Lower lobe of right lung (tissue), 2 donors: ENCODE measurements at regions not wholly inside any gene's neighbourhood (a gene's known extent, or its start where the extent isn't known, plus 50 kb on each side); places are given as distances from the start of the nearest gene placed in this dataset.
"Not testable (repeated sequence)": the region's sequence is repeated elsewhere in the genome, so short reads cannot be mapped to it uniquely, and the experiment has no call there.

Experiments used
- ATAC-seq, 2 donors: fragments of 200-7000 bp; cut with Tn5 transposase; one replicate each; pipeline ENCODE4 v1.9.1; 2020 to 2022; ENCODE audit warnings: mild to moderate bottlenecking in 2 of 2, moderate library complexity in 2 of 2
- DNase-seq: peaks from one replicate; pipeline ENCODE4 v3.0.0-alpha.2; 2020
- H3K27ac ChIP-seq: fragments of 200-600 bp; one replicate; pipeline ENCODE4 v1.8.0; 2022
- H3K27me3 ChIP-seq: fragments of 200-600 bp; one replicate; pipeline ENCODE4 v1.8.0; 2022; ENCODE audit warnings: low read depth
- H3K36me3 ChIP-seq: fragments of 200-600 bp; one replicate; pipeline ENCODE4 v1.8.0; 2022; ENCODE audit warnings: mild to moderate bottlenecking
- H3K4me1 ChIP-seq: fragments of 200-600 bp; one replicate; pipeline ENCODE4 v1.8.0; 2022
- H3K4me3 ChIP-seq: fragments of 200-600 bp; one replicate; pipeline ENCODE4 v1.8.0; 2022; ENCODE audit warnings: mild to moderate bottlenecking
- H3K9me3 ChIP-seq: fragments of 200-600 bp; one replicate; pipeline ENCODE4 v1.8.0; 2022
- CTCF ChIP-seq: fragments of 200-600 bp; IDR thresholded peaks from one replicate; pipeline ENCODE4 v1.8.0; 2022; ENCODE audit warnings: antibody characterized with exemption, mild to moderate bottlenecking
- intact Hi-C: fragments of 100-400 bp; cut with DNase I; formaldehyde crosslinking; loops from one replicate; pipeline ENCODE4 v1.11.0; 2022
- donor health status: DM: no; HTN: yes; CAD: no; lungs with severe emphysema.

- no peak for DNase-seq
- ATAC-seq: peak; percentile 40 to 63
Measured at GRCh38 chr2:38462121-38462661, 85.1 kb upstream of the ATL2 start.

GRCh38 chr2:38461470-38461869, 84.4 kb upstream of the ATL2 start:
- H3K4me1 ChIP-seq: peaks cover 7% of the 10 kb centered on the region
- no peak overlapping the region for H3K27ac ChIP-seq
- H3K27me3 ChIP-seq: no peaks in the 10 kb centered on the region
- no peaks in the 10 kb centered on the region for H3K9me3 ChIP-seq
- TF ChIP-seq CTCF: no peak
- H3K4me3 ChIP-seq: no peak overlapping the region
- ATAC-seq: no peak
- DNase-seq: no peak
- no peaks in the 10 kb centered on the region for H3K36me3 ChIP-seq
- intact Hi-C loops: no loop called here

More at GRCh38 chr2:38462121-38462661, 85.1 kb upstream of the ATL2 start:
- intact Hi-C loops: no loop called here
- TF ChIP-seq CTCF: no peak
- no peaks in the 10 kb centered on the region for H3K9me3 ChIP-seq
- no peaks in the 10 kb centered on the region for H3K27me3 ChIP-seq
- H3K4me3 ChIP-seq: no peak overlapping the region
- no peaks in the 10 kb centered on the region for H3K36me3 ChIP-seq
- H3K27ac ChIP-seq: no peak overlapping the region
- H3K4me1 ChIP-seq: peaks cover 12% of the 10 kb centered on the region

- no peak for DNase-seq
- H3K4me1 ChIP-seq: no peaks in the 10 kb centered on the region
- H3K9me3 ChIP-seq: no peaks in the 10 kb centered on the region
- no peaks in the 10 kb centered on the region for H3K27me3 ChIP-seq
- no peak overlapping the region for H3K4me3 ChIP-seq
- no peaks in the 10 kb centered on the region for H3K36me3 ChIP-seq
- H3K27ac ChIP-seq: no peak overlapping the region
- no peak for ATAC-seq
- intact Hi-C loops: no loop called here
- TF ChIP-seq CTCF: no peak
Measured at GRCh38 chr2:38460313-38460712, 83.2 kb upstream of the ATL2 start.

GRCh38 chr2:38454081-38454480, 77.0 kb upstream of the ATL2 start:
- no peak overlapping the region for H3K4me3 ChIP-seq
- TF ChIP-seq CTCF: no peak
- no peaks in the 10 kb centered on the region for H3K4me1 ChIP-seq
- no peaks in the 10 kb centered on the region for H3K36me3 ChIP-seq
- intact Hi-C loops: no loop called here
- no peak overlapping the region for H3K27ac ChIP-seq
- DNase-seq (no peak), ATAC-seq (no peak)
- H3K9me3 ChIP-seq: no peaks in the 10 kb centered on the region
- H3K27me3 ChIP-seq: no peaks in the 10 kb centered on the region

- H3K4me1 ChIP-seq, H3K27me3 ChIP-seq, H3K4me3 ChIP-seq, intact Hi-C loops, H3K36me3 ChIP-seq, H3K9me3 ChIP-seq, H3K27ac ChIP-seq, ATAC-seq, DNase-seq: not testable (repeated sequence)
Measured at GRCh38 chr2:38451778-38452177, 74.7 kb upstream of the ATL2 start.

- no peak for DNase-seq
- Histone ChIP-seq H3K27me3 (no peaks in the 10 kb centered on the region), H3K4me3 (no peak overlapping the region), H3K4me1 (no peaks in the 10 kb centered on the region), H3K36me3 (no peaks in the 10 kb centered on the region), H3K9me3 (no peaks in the 10 kb centered on the region), H3K27ac (no peak overlapping the region)
- no peak for ATAC-seq
- no peak for TF ChIP-seq CTCF
- intact Hi-C loops: no loop called here
Measured at GRCh38 chr2:38450509-38450908, 73.4 kb upstream of the ATL2 start.
